IMR-90 (cell line): ENCODE measurements at regions not wholly inside any gene's neighbourhood (a gene's known extent, or its start where the extent isn't known, plus 50 kb on each side); places are given as distances from the start of the nearest gene placed in this dataset.

Experiments
- ATAC-seq: fragments of 200-7000 bp; cut with Tn5 transposase; 2 replicates; pipeline ENCODE4 v1.9.1; 2020; ENCODE audit warnings: low read depth, mild to moderate bottlenecking, moderate library complexity
- BruUV-seq: library from RNA; stranded (reverse); fragments of 400-500 nt; replicated peaks from 2 replicates; lab custom pipeline; 2021; lab: Mats Ljungman, UMichigan
- CTCF ChIA-PET: fragments of 300-600 bp; formaldehyde crosslinking; extraction: SDS; loops from one replicate; lab custom pipeline; 2021; ENCODE audit warnings: antibody characterized with exemption; lab: Yijun Ruan, JAX
- POLR2A ChIA-PET: fragments of 300-600 bp; sonication (Branson Sonifier 250); formaldehyde crosslinking; loops from one replicate; lab custom pipeline; 2022; ENCODE audit warnings: antibody characterized with exemption; ENCODE audit not compliant: unreplicated experiment; lab: Charles Lee
- DNase-seq: peaks from one replicate; pipeline ENCODE4 v3.0.0; 2013
- H2AFZ ChIP-seq: replicated peaks from 2 replicates; pipeline ENCODE3; 2013; ENCODE audit warnings: low read length, mild to moderate bottlenecking; ENCODE audit not compliant: poor library complexity
- H2AK5ac ChIP-seq: 2 replicates; pipeline ENCODE4 v1.6.1; 2013; ENCODE audit warnings: low read depth, low read length, inconsistent platforms
- H2AK9ac ChIP-seq: replicated peaks from 2 replicates; pipeline ENCODE3; 2013; ENCODE audit warnings: mild to moderate bottlenecking, low read depth, low read length, moderate library complexity; ENCODE audit not compliant: poor library complexity
- H2BK120ac ChIP-seq: 2 replicates; pipeline ENCODE4 v1.6.1; 2013; ENCODE audit warnings: low read depth, low read length, inconsistent platforms
- H2BK15ac ChIP-seq: 3 replicates; pipeline ENCODE4 v1.6.1; 2013; ENCODE audit warnings: low read depth, low read length, inconsistent platforms
- H2BK20ac ChIP-seq: 2 replicates; pipeline ENCODE4 v1.6.1; 2013; ENCODE audit warnings: low read depth, mild to moderate bottlenecking, inconsistent platforms, low read length, moderate library complexity
- H2BK5ac ChIP-seq: 2 replicates; pipeline ENCODE4 v1.6.1; 2013; ENCODE audit warnings: mild to moderate bottlenecking, low read depth, low read length, inconsistent platforms; ENCODE audit not compliant: poor library complexity, severe bottlenecking
- H3K14ac ChIP-seq: replicated peaks from 2 replicates; pipeline ENCODE4 v1.6.1; 2013; ENCODE audit warnings: low read depth, low read length, inconsistent platforms
- H3K18ac ChIP-seq: 2 replicates; pipeline ENCODE4 v1.6.1; 2013; ENCODE audit warnings: low read depth, low read length, control low read depth
- H3K23ac ChIP-seq: 2 replicates; pipeline ENCODE4 v1.6.1; 2013; ENCODE audit warnings: low read depth, low read length, inconsistent platforms
- H3K27ac ChIP-seq: 2 replicates; pipeline ENCODE4 v1.5.1; 2013; ENCODE audit warnings: mild to moderate bottlenecking, control low read depth, low read length; ENCODE audit not compliant: insufficient read depth
- H3K27me3 ChIP-seq: 2 replicates; pipeline ENCODE4 v1.6.1; 2013; ENCODE audit warnings: low read length; ENCODE audit not compliant: control insufficient read depth, insufficient read depth
- H3K36me3 ChIP-seq: 2 replicates; pipeline ENCODE4 v1.6.1; 2013; ENCODE audit warnings: low read length, mixed read lengths; ENCODE audit not compliant: control insufficient read depth, insufficient read depth
- H3K4ac ChIP-seq: 2 replicates; pipeline ENCODE4 v1.6.1; 2013; ENCODE audit warnings: low read depth, low read length, inconsistent platforms
- H3K4me1 ChIP-seq: 2 replicates; pipeline ENCODE4 v1.6.1; 2013; ENCODE audit warnings: low read length, mixed read lengths; ENCODE audit not compliant: control insufficient read depth, insufficient read depth
- H3K4me2 ChIP-seq: 2 replicates; pipeline ENCODE4 v1.6.1; 2013; ENCODE audit warnings: low read depth, mild to moderate bottlenecking, control low read depth, low read length, moderate library complexity
- H3K4me3 ChIP-seq: 2 replicates; pipeline ENCODE4 v1.5.1; 2013; ENCODE audit warnings: low read depth, mild to moderate bottlenecking, control low read depth, low read length, moderate library complexity; ENCODE audit not compliant: insufficient read depth
- H3K56ac ChIP-seq: 2 replicates; pipeline ENCODE4 v1.6.1; 2013; ENCODE audit warnings: low read length, inconsistent platforms; ENCODE audit not compliant: insufficient read depth; ENCODE audit errors: extremely low read depth
- H3K79me1 ChIP-seq, 2 experiments: 2 replicates each; pipeline ENCODE4 v1.6.1; 2013; ENCODE audit warnings: low read length in 2 of 2, inconsistent platforms in 1 of 2, low read depth in 1 of 2
- H3K9ac ChIP-seq: 2 replicates; pipeline ENCODE4 v1.6.1; 2013; ENCODE audit warnings: low read depth, low read length, control low read depth
- H3K9me1 ChIP-seq: 2 replicates; pipeline ENCODE4 v1.6.1; 2013; ENCODE audit warnings: low read length, inconsistent platforms; ENCODE audit not compliant: insufficient read depth
- H3K9me3 ChIP-seq: 2 replicates; pipeline ENCODE4 v1.6.1; 2013; ENCODE audit warnings: low read length; ENCODE audit not compliant: control insufficient read depth, insufficient read depth
- H4K20me1 ChIP-seq: 2 replicates; pipeline ENCODE4 v1.6.1; 2013; ENCODE audit warnings: low read length, inconsistent platforms; ENCODE audit not compliant: insufficient read depth
- H4K5ac ChIP-seq: 2 replicates; pipeline ENCODE4 v1.6.1; 2013; ENCODE audit warnings: mild to moderate bottlenecking, low read depth, low read length, control low read depth
- H4K8ac ChIP-seq, 2 experiments: 2 replicates each; pipeline ENCODE4 v1.6.1; 2013; ENCODE audit warnings: low read depth in 2 of 2, low read length in 2 of 2, control low read depth in 1 of 2, inconsistent platforms in 1 of 2
- H4K91ac ChIP-seq: 2 replicates; pipeline ENCODE4 v1.6.1; 2013; ENCODE audit warnings: low read depth, low read length, inconsistent platforms; ENCODE audit not compliant: insufficient read depth
- BHLHE40 ChIP-seq: fragments of 150-350 bp; IDR thresholded peaks from 2 replicates; pipeline ENCODE4 v1.6.1; 2016; ENCODE audit warnings: mild to moderate bottlenecking, low read depth, low read length
- CEBPB ChIP-seq: IDR thresholded peaks from 2 replicates; pipeline ENCODE4 v1.6.1; 2012; ENCODE audit warnings: low read depth, low read length, improper control_type of control experiment
- CHD1 ChIP-seq: IDR thresholded peaks from 2 replicates; pipeline ENCODE4 v1.6.1; 2012; ENCODE audit warnings: low read depth, low read length, improper control_type of control experiment
- CTCF ChIP-seq: conservative IDR thresholded peaks from 2 replicates; pipeline ENCODE4 v1.5.1; 2012; ENCODE audit warnings: mild to moderate bottlenecking, low read depth, low read length, improper control_type of control experiment
- ELK1 ChIP-seq: fragments of 150-350 bp; IDR thresholded peaks from 2 replicates; pipeline ENCODE4 v1.6.1; 2016; ENCODE audit warnings: low read depth, mild to moderate bottlenecking, low read length, moderate library complexity, borderline replicate concordance
- FOS ChIP-seq: fragments of 150-350 bp; IDR thresholded peaks from 2 replicates; pipeline ENCODE4 v1.6.1; 2016; ENCODE audit warnings: low read depth, low read length
- MAFK ChIP-seq: IDR thresholded peaks from 2 replicates; pipeline ENCODE4 v1.6.1; 2012; ENCODE audit warnings: low read depth, low read length, improper control_type of control experiment
- MAZ ChIP-seq: IDR thresholded peaks from 2 replicates; pipeline ENCODE4 v1.6.1; 2012; ENCODE audit warnings: low read depth, mild to moderate bottlenecking, low read length, improper control_type of control experiment, moderate library complexity, borderline replicate concordance
- MXI1 ChIP-seq: IDR thresholded peaks from 2 replicates; pipeline ENCODE4 v1.6.1; 2012; ENCODE audit warnings: low read depth, mild to moderate bottlenecking, low read length, moderate library complexity, borderline replicate concordance
- NFE2L2 ChIP-seq: fragments of 150-350 bp; IDR thresholded peaks from 2 replicates; pipeline ENCODE4 v1.6.1; 2016; ENCODE audit warnings: low read depth, mild to moderate bottlenecking, low read length
- POLR2A ChIP-seq: IDR thresholded peaks from 2 replicates; pipeline ENCODE4 v1.6.1; 2012; ENCODE audit warnings: mild to moderate bottlenecking, low read depth, low read length
- RAD21 ChIP-seq: IDR thresholded peaks from 2 replicates; pipeline ENCODE4 v1.6.1; 2012; ENCODE audit warnings: low read length, improper control_type of control experiment
- RCOR1 ChIP-seq: IDR thresholded peaks from 2 replicates; pipeline ENCODE4 v1.6.1; 2012; ENCODE audit warnings: mild to moderate bottlenecking, low read length, improper control_type of control experiment; ENCODE audit not compliant: insufficient replicate concordance
- RFX5 ChIP-seq: IDR thresholded peaks from 2 replicates; pipeline ENCODE4 v1.8.0; 2012; ENCODE audit warnings: low read depth, mild to moderate bottlenecking, low read length, moderate library complexity
- SMC3 ChIP-seq: fragments of 150-350 bp; IDR thresholded peaks from 2 replicates; pipeline ENCODE4 v1.6.1; 2016; ENCODE audit warnings: low read depth, mild to moderate bottlenecking, antibody characterized with exemption, low read length, moderate library complexity
- WGBS, 2 experiments: methylation state at CpG; one replicate each; pipeline versions ENCODE4 v1.1.5 to v1.1.7; 2013; ENCODE audit warnings: missing lambda C conversion rate in 2 of 2; ENCODE audit not compliant: insufficient read length in 1 of 2; ENCODE audit errors: extremely low coverage in 2 of 2; 5-methylcytosine and 5-hydroxymethylcytosine counted together
- dilution Hi-C: fragments of 300-500 bp; cut with HindIII; formaldehyde crosslinking; loops from one replicate; pipeline ENCODE4 v1.14.3; 2018; ENCODE audit warnings: low sequenced_read_pairs; ENCODE audit not compliant: unreplicated experiment
- in situ Hi-C: fragments of 300-500 bp; cut with MboI; formaldehyde crosslinking; loops from 3 replicates; pipeline ENCODE4 v1.14.3; 2019; ENCODE audit warnings: low sequenced_read_pairs, inconsistent platforms, mixed read lengths
- intact Hi-C: fragments of 100-400 bp; cut with micrococcal nuclease; formaldehyde crosslinking; loops from 2 replicates; pipeline ENCODE4 v1.10.0; 2022
- TF ChIP-seq, protein P1 (sequence below): fragments of 150-350 bp; IDR thresholded peaks from 2 replicates; pipeline ENCODE4 v1.6.1; 2017; ENCODE audit warnings: mild to moderate bottlenecking, antibody characterized with exemption, low read length, low read depth

DNA sequence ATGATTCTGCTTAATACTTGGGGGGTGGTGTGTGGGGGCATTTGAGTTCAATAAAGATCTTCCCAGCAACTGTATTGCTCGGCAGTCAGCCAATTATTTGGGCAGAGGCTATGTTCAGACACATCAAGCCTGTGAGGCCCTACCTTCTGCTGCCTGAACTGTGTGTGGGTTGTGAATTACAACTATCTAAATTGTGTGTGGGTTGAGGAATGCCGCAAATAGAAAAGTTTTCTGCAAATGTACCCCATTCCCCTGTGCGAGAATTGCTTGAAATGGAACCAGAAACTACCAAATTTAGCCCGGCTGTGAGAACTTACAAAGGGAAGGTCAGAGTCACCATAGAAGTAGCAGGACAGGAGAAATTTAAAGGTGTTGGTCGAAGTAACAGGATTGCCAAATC, 360.0 kb upstream of the PIK3R1 start:
- Histone ChIP-seq H4K20me1 (no peaks in the 10 kb centered on the region), H3K23ac (no peak overlapping the region), H4K91ac (no peak overlapping the region), H2BK5ac (no peak overlapping the region), H2BK15ac (no peak overlapping the region), H3K36me3 (no peaks in the 10 kb centered on the region), H2AFZ (no peak overlapping the region), H3K14ac (no peak overlapping the region), H3K9me1 (no peaks in the 10 kb centered on the region), H3K27me3 (no peaks in the 10 kb centered on the region), H2BK20ac (no peak overlapping the region), H3K4me3 (no peak overlapping the region), H4K5ac (no peak overlapping the region), H4K8ac (no peak overlapping the region), H3K27ac (no peak overlapping the region), H3K56ac (no peak overlapping the region), H3K4me2 (no peak overlapping the region), H3K4ac (no peak overlapping the region), H3K18ac (no peak overlapping the region), H3K9me3 (no peaks in the 10 kb centered on the region), H2AK5ac (no peak overlapping the region), H2AK9ac (no peak overlapping the region), H3K9ac (no peak overlapping the region), H3K79me1 (no peaks in the 10 kb centered on the region), H2BK120ac (no peak overlapping the region), H3K4me1 (no peaks in the 10 kb centered on the region)
- ATAC-seq (no peak), DNase-seq (no peak)
- in situ Hi-C loops, result no loop called here
- intact Hi-C loops, result loop anchor here (10.0 kb wide), 1 partner anchor 611 kb away; no protein-coding TSS in a partner anchor
- ChIA-PET POLR2A (no interaction called here), CTCF (interaction anchor here (0.7 kb wide), 1 partner anchor 151 kb away, joined by 4 read pairs; no protein-coding TSS in a partner anchor)
- no peak for TF ChIP-seq MAZ
- TF ChIP-seq ELK1, result no peak
- TF ChIP-seq RCOR1, result no peak
- no peak for TF ChIP-seq CHD1
- no peak for TF ChIP-seq CTCF
- TF ChIP-seq RAD21, result no peak
- no peak for TF ChIP-seq BHLHE40
- no peak for TF ChIP-seq FOS
- no peak for TF ChIP-seq SMC3
- TF ChIP-seq RFX5, result no peak
- no peak for TF ChIP-seq MAFK
- no peak for TF ChIP-seq POLR2A
- TF ChIP-seq CEBPB, result no peak
- TF ChIP-seq, protein P1, sequence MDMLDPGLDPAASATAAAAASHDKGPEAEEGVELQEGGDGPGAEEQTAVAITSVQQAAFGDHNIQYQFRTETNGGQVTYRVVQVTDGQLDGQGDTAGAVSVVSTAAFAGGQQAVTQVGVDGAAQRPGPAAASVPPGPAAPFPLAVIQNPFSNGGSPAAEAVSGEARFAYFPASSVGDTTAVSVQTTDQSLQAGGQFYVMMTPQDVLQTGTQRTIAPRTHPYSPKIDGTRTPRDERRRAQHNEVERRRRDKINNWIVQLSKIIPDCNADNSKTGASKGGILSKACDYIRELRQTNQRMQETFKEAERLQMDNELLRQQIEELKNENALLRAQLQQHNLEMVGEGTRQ, result no peak
- TF ChIP-seq MXI1, result no peak
- no peak for TF ChIP-seq NFE2L2
- dilution Hi-C loops, result no loop called here
- whole genome bisulfite sequencing, 2 experiments, result no CpG with 5 or more reads among the region's 5 CpGs
- BruUV-seq, result no TSS peak
